22Rv1 (cell line): ENCODE measurements at regions not wholly inside any gene's neighbourhood (a gene's known extent, or its start where the extent isn't known, plus 50 kb on each side); places are given as distances from the start of the nearest gene placed in this dataset.
"Not testable (repeated sequence)": the region's sequence is repeated elsewhere in the genome, so short reads cannot be mapped to it uniquely, and the experiment has no call there.

Experiments used
- H3K27ac ChIP-seq: fragments of 450-650 bp; 2 replicates; pipeline ENCODE4 v1.5.1; 2017
- ZFX ChIP-seq: fragments of 450-650 bp; IDR thresholded peaks from 2 replicates; pipeline ENCODE4 v1.6.1; 2017; ENCODE audit warnings: antibody characterized with exemption, borderline replicate concordance
- TF ChIP-seq, protein P1 (sequence below): fragments of 450-650 bp; IDR thresholded peaks from 2 replicates; pipeline ENCODE4 v1.5.1; 2017; ENCODE audit warnings: mild to moderate bottlenecking

DNA sequence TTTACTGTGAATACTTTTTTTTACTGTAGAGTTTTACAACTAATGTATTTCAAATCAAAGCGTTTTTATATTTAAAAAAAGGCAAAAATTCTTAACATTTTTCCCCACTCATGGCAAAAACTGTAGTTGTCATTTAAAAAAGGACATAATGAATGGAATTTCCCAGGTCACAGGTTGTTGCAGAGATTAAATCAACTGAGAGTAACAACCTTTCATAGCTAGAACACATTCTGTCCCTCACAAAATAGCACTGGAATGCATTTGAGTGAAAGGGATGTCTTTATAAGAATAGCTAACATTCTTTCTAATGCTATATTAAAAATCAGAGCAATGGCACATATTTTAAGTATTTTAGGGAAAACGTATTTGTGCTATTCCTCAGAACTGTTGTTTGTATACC, 1393.3 kb upstream of the ATXN8OS start:
- TF ChIP-seq, protein P1, sequence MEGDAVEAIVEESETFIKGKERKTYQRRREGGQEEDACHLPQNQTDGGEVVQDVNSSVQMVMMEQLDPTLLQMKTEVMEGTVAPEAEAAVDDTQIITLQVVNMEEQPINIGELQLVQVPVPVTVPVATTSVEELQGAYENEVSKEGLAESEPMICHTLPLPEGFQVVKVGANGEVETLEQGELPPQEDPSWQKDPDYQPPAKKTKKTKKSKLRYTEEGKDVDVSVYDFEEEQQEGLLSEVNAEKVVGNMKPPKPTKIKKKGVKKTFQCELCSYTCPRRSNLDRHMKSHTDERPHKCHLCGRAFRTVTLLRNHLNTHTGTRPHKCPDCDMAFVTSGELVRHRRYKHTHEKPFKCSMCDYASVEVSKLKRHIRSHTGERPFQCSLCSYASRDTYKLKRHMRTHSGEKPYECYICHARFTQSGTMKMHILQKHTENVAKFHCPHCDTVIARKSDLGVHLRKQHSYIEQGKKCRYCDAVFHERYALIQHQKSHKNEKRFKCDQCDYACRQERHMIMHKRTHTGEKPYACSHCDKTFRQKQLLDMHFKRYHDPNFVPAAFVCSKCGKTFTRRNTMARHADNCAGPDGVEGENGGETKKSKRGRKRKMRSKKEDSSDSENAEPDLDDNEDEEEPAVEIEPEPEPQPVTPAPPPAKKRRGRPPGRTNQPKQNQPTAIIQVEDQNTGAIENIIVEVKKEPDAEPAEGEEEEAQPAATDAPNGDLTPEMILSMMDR, result no peak
- no peak for TF ChIP-seq ZFX
- no peak overlapping the region for H3K27ac ChIP-seq

GRCh38 chr13:68713394-68713793, 1394.2 kb upstream of the ATXN8OS start:
- no peak overlapping the region for H3K27ac ChIP-seq
- TF ChIP-seq, protein P1, result no peak
- no peak for TF ChIP-seq ZFX

GRCh38 chr13:68708336-68708908, 1399.2 kb upstream of the ATXN8OS start:
- no peak overlapping the region for H3K27ac ChIP-seq
- TF ChIP-seq ZFX, result no peak
- TF ChIP-seq, protein P1, result no peak

DNA sequence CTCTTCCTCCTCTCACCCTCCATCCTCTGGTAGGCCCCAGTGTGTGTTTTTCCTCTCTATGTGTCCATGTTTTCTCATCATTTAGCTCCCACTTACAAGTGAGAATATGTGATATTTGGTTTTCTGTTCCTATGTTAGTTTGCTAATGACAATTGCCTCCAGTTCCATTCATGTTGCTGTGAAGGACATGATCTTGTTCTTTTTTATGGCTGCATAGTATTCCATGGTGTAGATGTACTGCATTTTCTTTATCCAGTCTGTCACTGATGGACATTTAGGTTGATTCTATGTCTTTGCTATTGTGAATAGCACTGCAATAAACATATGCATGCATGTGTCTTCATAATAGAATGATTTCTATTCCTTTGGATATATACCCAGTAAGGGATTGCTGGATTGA, 1401.6 kb upstream of the ATXN8OS start:
- H3K27ac ChIP-seq, result not testable (repeated sequence)

- H3K27ac ChIP-seq, result no peak overlapping the region
Observed at GRCh38 chr13:68697551-68697950, 1410.1 kb upstream of the ATXN8OS start.

DNA sequence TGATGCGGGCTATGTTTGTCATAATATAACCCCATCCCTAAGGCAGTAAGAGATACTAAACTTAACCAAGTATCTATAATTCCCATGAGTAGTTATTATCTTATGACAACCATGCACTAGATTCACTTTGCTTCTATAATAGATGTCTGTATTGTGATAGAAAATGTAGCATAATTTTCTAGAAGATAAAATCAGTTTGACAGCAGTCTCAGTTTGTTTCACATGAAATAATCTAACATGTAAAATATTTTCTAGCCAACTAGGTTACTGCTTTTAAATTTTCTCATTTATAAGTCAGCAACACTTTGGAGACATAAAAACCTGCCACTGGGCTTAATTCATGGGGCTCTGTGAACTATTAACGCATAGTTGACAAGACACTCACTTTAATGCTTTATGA, 1410.7 kb upstream of the ATXN8OS start:
- TF ChIP-seq ZFX, result no peak
- TF ChIP-seq, protein P1, result no peak
- no peak overlapping the region for H3K27ac ChIP-seq

More at GRCh38 chr13:68697551-68697950, 1410.1 kb upstream of the ATXN8OS start:
- TF ChIP-seq, protein P1, result no peak
- no peak for TF ChIP-seq ZFX

- no peak overlapping the region for H3K27ac ChIP-seq
- TF ChIP-seq, protein P1, result no peak
- TF ChIP-seq ZFX, result no peak
Observed at GRCh38 chr13:68692049-68692448, 1415.6 kb upstream of the ATXN8OS start.

DNA sequence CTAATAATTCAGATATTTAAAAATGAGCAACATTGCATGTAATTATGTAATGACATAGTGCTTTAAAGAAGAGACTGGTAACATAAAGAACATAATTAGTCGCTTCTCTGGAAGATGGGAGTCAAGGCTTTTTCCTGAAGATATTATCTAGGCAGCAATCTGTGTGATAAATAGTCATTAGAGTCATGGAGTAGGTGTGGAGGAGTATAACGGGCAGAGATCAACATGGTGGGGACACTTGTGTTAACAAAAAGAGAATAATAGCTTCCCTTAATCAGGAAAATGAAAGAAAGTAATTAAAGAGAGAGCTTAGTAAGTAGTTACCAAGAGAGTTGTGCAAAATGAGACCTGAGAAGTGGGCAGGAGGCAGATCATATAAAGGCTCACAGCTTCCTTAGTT, 1417.1 kb upstream of the ATXN8OS start:
- TF ChIP-seq, protein P1, result no peak
- no peak for TF ChIP-seq ZFX
- H3K27ac ChIP-seq, result no peak overlapping the region
